Endothelial cell of umbilical vein (primary cell): ENCODE measurements at regions not wholly inside any gene's neighbourhood (a gene's known extent, or its start where the extent isn't known, plus 50 kb on each side); places are given as distances from the start of the nearest gene placed in this dataset.

ENCODE experiments used
- BruUV-seq: library from RNA; stranded (reverse); fragments of 400-500 nt; replicated peaks from 2 replicates; lab custom pipeline; 2021; lab: Mats Ljungman, UMichigan
- CTCF ChIA-PET: fragments of 300-600, 350-600 bp; sonication (Branson Sonifier 250); formaldehyde crosslinking; loops from one replicate; lab custom pipeline; 2021; ENCODE audit warnings: antibody characterized with exemption, inconsistent platforms; lab: Charles Lee
- POLR2A ChIA-PET: fragments of 300-600, 350-600 bp; sonication (Branson Sonifier 250); formaldehyde crosslinking; loops from one replicate; lab custom pipeline; 2021; ENCODE audit warnings: antibody characterized with exemption, inconsistent platforms; lab: Charles Lee
- DNase-seq: peaks from one replicate; pipeline ENCODE4 v3.0.0-alpha.2; 2011; ENCODE audit warnings: low read depth, low spot score
- FAIRE-seq: peaks from 2 replicates; lab custom pipeline; 2011; peaks lifted over from hg19 to GRCh38; lab: Jason Lieb, UNC
- H2AFZ ChIP-seq: 2 replicates; pipeline ENCODE4 v1.6.0; 2012; ENCODE audit warnings: low read depth, low read length, control low read depth, inconsistent platforms
- H3K27ac ChIP-seq: 2 replicates; pipeline ENCODE4 v1.5.1; 2011; ENCODE audit warnings: low read depth, mild to moderate bottlenecking, control low read depth, low read length, moderate library complexity; ENCODE audit not compliant: insufficient read depth
- H3K27me3 ChIP-seq, 2 experiments: 2 replicates each; pipeline versions ENCODE4 v1.6.0 to v1.6.1; 2011; ENCODE audit warnings: low read length in 2 of 2, mixed read lengths in 1 of 2; ENCODE audit not compliant: control insufficient read depth in 2 of 2, insufficient read depth in 2 of 2
- H3K36me3 ChIP-seq, 2 experiments: 2 replicates in 1 of 2; 3 replicates in 1 of 2; pipeline ENCODE4 v1.5.1; 2011; ENCODE audit warnings: low read length in 2 of 2, mild to moderate bottlenecking in 1 of 2, moderate library complexity in 1 of 2; ENCODE audit not compliant: control insufficient read depth in 2 of 2, insufficient read depth in 2 of 2; ENCODE audit errors: extremely low read depth in 1 of 2
- H3K4me1 ChIP-seq: 3 replicates; pipeline ENCODE4 v1.5.1; 2011; ENCODE audit warnings: mild to moderate bottlenecking, low read length; ENCODE audit not compliant: control insufficient read depth, insufficient read depth; ENCODE audit errors: extremely low read depth
- H3K4me2 ChIP-seq: 2 replicates; pipeline ENCODE4 v1.6.1; 2011; ENCODE audit warnings: low read length, control low read depth, mixed read lengths; ENCODE audit not compliant: insufficient read depth
- H3K4me3 ChIP-seq, 3 experiments: fragments of 200-600 bp in 1 of 3; sonication (generic), shearing (Covaris generic) in 1 of 3; replicated peaks in 1 of 3; 2 replicates each; pipeline ENCODE4 v1.5.1; 2011 to 2016; ENCODE audit warnings: control low read depth in 3 of 3, low read length in 3 of 3, mild to moderate bottlenecking in 2 of 3, inconsistent platforms in 1 of 3, low read depth in 1 of 3, moderate library complexity in 1 of 3; ENCODE audit not compliant: insufficient read depth in 1 of 3
- H3K79me2 ChIP-seq: 2 replicates; pipeline ENCODE4 v1.6.0; 2012; ENCODE audit warnings: low read length, inconsistent platforms; ENCODE audit not compliant: control insufficient read depth, insufficient read depth
- H3K9ac ChIP-seq: replicated peaks from 2 replicates; pipeline ENCODE3; 2011; ENCODE audit warnings: low read length, control low read depth; ENCODE audit not compliant: insufficient read depth; ENCODE audit errors: extremely low read depth
- H3K9me1 ChIP-seq: replicated peaks from 3 replicates; pipeline ENCODE4 v1.6.0; 2011; ENCODE audit warnings: mild to moderate bottlenecking, low read length; ENCODE audit not compliant: control insufficient read depth, insufficient read depth; ENCODE audit errors: extremely low read depth
- H3K9me3 ChIP-seq: replicated peaks from 2 replicates; pipeline ENCODE4 v1.5.1; 2012; ENCODE audit warnings: low read length, inconsistent platforms; ENCODE audit not compliant: control insufficient read depth, insufficient read depth
- H4K20me1 ChIP-seq: replicated peaks from 2 replicates; pipeline ENCODE3; 2011; ENCODE audit warnings: mild to moderate bottlenecking, low read length; ENCODE audit not compliant: control insufficient read depth, insufficient read depth; ENCODE audit errors: extremely low read depth
- EZH2 ChIP-seq: IDR thresholded peaks from 2 replicates; pipeline ENCODE4 v1.6.1; 2012; ENCODE audit warnings: borderline replicate concordance, low read depth, mild to moderate bottlenecking, moderate library complexity, low read length, inconsistent platforms; ENCODE audit not compliant: severe bottlenecking
- FOS ChIP-seq: IDR thresholded peaks from 2 replicates; pipeline ENCODE4 v1.6.1; 2011; ENCODE audit warnings: mild to moderate bottlenecking, low read length, moderate library complexity, borderline replicate concordance; ENCODE audit not compliant: insufficient read depth
- GATA2 ChIP-seq: IDR thresholded peaks from 2 replicates; pipeline ENCODE4 v1.7.0; 2011; ENCODE audit warnings: low read depth, mild to moderate bottlenecking, moderate library complexity, mixed read lengths, low read length; ENCODE audit not compliant: insufficient read length, insufficient read depth
- JUN ChIP-seq: IDR thresholded peaks from 2 replicates; pipeline ENCODE4 v1.6.1; 2011; ENCODE audit warnings: borderline replicate concordance, low read depth; ENCODE audit not compliant: insufficient read length, insufficient read depth
- MAX ChIP-seq: IDR thresholded peaks from 2 replicates; pipeline ENCODE4 v1.6.1; 2011; ENCODE audit not compliant: insufficient read depth, insufficient read length
- MYC ChIP-seq: IDR thresholded peaks from one replicate; pipeline ENCODE4 v1.6.1; 2011; ENCODE audit warnings: mild to moderate bottlenecking, low read depth, low read length
- POLR2A ChIP-seq: IDR thresholded peaks from 2 replicates; pipeline ENCODE4 v1.6.1; 2012; ENCODE audit warnings: low read depth, mild to moderate bottlenecking, control low read depth, low read length
- POLR2AphosphoS5 ChIP-seq: IDR thresholded peaks from 2 replicates; pipeline ENCODE4 v1.6.1; 2012; ENCODE audit warnings: low read depth, mild to moderate bottlenecking, control low read depth, low read length, moderate library complexity; ENCODE audit not compliant: insufficient read depth
- dilution Hi-C: fragments of 300-500 bp; cut with MboI; formaldehyde crosslinking; loops from one replicate; pipeline ENCODE4 v1.15.0; 2019; ENCODE audit warnings: low sequenced_read_pairs; ENCODE audit not compliant: extremely low pct_ligation_motif_present
- intact Hi-C: fragments of 100-400 bp; cut with micrococcal nuclease; formaldehyde crosslinking; loops from one replicate; pipeline ENCODE4 v1.10.0; 2022
- TF ChIP-seq, protein P1 (sequence below), 2 donors: IDR thresholded peaks; 1 replicate in 1 of 2; 2 replicates in 1 of 2; pipeline ENCODE4 v1.5.1; 2011; ENCODE audit warnings: low read length in 2 of 2, mild to moderate bottlenecking in 2 of 2, moderate library complexity in 2 of 2, control low read depth in 1 of 2, inconsistent platforms in 1 of 2, low read depth in 1 of 2; ENCODE audit not compliant: insufficient read depth in 1 of 2; ENCODE audit errors: extremely low read depth in 1 of 2

- no TSS peak for BruUV-seq
- Histone ChIP-seq H3K9me3 (peaks cover 2% of the 10 kb centered on the region), H3K4me3 (no peak overlapping the region), H3K4me2 (no peak overlapping the region), H3K4me1 (no peaks in the 10 kb centered on the region), H3K36me3 (no peaks in the 10 kb centered on the region), H3K27ac (no peak overlapping the region), H3K79me2 (no peaks in the 10 kb centered on the region), H3K9me1 (no peaks in the 10 kb centered on the region), H4K20me1 (no peaks in the 10 kb centered on the region), H3K9ac (no peak overlapping the region), H3K27me3 (no peaks in the 10 kb centered on the region), H2AFZ (no peak overlapping the region)
- DNase-seq (no peak), FAIRE-seq (no peak)
- dilution Hi-C loops (no loop called here), intact Hi-C loops (no loop called here)
- ChIA-PET CTCF (no interaction called here), POLR2A (no interaction called here)
- TF ChIP-seq MYC (no peak), GATA2 (no peak), JUN (no peak), POLR2AphosphoS5 (no peak), MAX (no peak), EZH2 (no peak), FOS (no peak), POLR2A (no peak)
- TF ChIP-seq, protein P1, sequence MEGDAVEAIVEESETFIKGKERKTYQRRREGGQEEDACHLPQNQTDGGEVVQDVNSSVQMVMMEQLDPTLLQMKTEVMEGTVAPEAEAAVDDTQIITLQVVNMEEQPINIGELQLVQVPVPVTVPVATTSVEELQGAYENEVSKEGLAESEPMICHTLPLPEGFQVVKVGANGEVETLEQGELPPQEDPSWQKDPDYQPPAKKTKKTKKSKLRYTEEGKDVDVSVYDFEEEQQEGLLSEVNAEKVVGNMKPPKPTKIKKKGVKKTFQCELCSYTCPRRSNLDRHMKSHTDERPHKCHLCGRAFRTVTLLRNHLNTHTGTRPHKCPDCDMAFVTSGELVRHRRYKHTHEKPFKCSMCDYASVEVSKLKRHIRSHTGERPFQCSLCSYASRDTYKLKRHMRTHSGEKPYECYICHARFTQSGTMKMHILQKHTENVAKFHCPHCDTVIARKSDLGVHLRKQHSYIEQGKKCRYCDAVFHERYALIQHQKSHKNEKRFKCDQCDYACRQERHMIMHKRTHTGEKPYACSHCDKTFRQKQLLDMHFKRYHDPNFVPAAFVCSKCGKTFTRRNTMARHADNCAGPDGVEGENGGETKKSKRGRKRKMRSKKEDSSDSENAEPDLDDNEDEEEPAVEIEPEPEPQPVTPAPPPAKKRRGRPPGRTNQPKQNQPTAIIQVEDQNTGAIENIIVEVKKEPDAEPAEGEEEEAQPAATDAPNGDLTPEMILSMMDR (IDR thresholded peaks at IDR 0.05; ENCODE audit: extremely low read depth in 1 of 2, insufficient read depth in 1 of 2, low read depth in 1 of 2, low read length in 2 of 2), result no peak
These were observed 170.5 kb upstream of the GSC start for GRCh38 chr14:94940263-94940993.
